CD4-positive, alpha-beta T cell (primary cell): ENCODE measurements at regions not wholly inside any gene's neighbourhood (a gene's known extent, or its start where the extent isn't known, plus 50 kb on each side); places are given as distances from the start of the nearest gene placed in this dataset.

Source experiments
- ATAC-seq: fragments of 200-7000 bp; cut with Tn5 transposase; one replicate; pipeline ENCODE4 v1.10.0; 2022; ENCODE audit warnings: mild to moderate bottlenecking; ENCODE audit not compliant: poor library complexity
- CTCF ChIA-PET: fragments of 350-600 bp; sonication (Branson Sonifier 250); formaldehyde crosslinking; loops from one replicate; lab custom pipeline; 2021; ENCODE audit warnings: antibody characterized with exemption, inconsistent platforms; lab: Charles Lee
- POLR2A ChIA-PET: fragments of 350-600 bp; sonication (Branson Sonifier 250); formaldehyde crosslinking; loops from one replicate; lab custom pipeline; 2021; ENCODE audit warnings: antibody characterized with exemption, inconsistent platforms; lab: Charles Lee
- DNase-seq, 14 experiments: peaks; one replicate each; pipeline ENCODE4 v3.0.0-alpha.2; 2013 to 2020; ENCODE audit warnings: mixed read lengths in 2 of 14
- H3K27ac ChIP-seq, 2 donors: one replicate each; pipeline versions ENCODE4 v1.5.1 to v1.7.0; 2013; ENCODE audit warnings: low read length in 2 of 2, low read depth in 1 of 2, mild to moderate bottlenecking in 1 of 2
- H3K27me3 ChIP-seq, 2 experiments: 1 replicate in 1 of 2; 2 replicates in 1 of 2; pipeline versions ENCODE4 v1.6.1 to v1.7.0; 2013; ENCODE audit warnings: low read length in 2 of 2, control low read depth in 1 of 2, mild to moderate bottlenecking in 1 of 2, moderate library complexity in 1 of 2; ENCODE audit not compliant: insufficient read depth in 2 of 2, control insufficient read depth in 1 of 2
- H3K36me3 ChIP-seq: one replicate; pipeline ENCODE4 v1.6.1; 2013; ENCODE audit warnings: low read length, control low read depth; ENCODE audit not compliant: insufficient read depth
- H3K4me1 ChIP-seq: one replicate; pipeline ENCODE4 v1.6.1; 2013; ENCODE audit warnings: low read length, control low read depth; ENCODE audit not compliant: insufficient read depth
- H3K4me3 ChIP-seq: one replicate; pipeline ENCODE4 v1.5.1; 2013; ENCODE audit warnings: mild to moderate bottlenecking, low read length, moderate library complexity
- H3K9me3 ChIP-seq, 2 experiments: 1 replicate in 1 of 2; 2 replicates in 1 of 2; pipeline versions ENCODE4 v1.6.1 to v1.7.0; 2013; ENCODE audit warnings: low read length in 2 of 2, mild to moderate bottlenecking in 2 of 2, control low read depth in 1 of 2, moderate library complexity in 1 of 2; ENCODE audit not compliant: control insufficient read depth in 1 of 2, insufficient read depth in 1 of 2
- H3K27ac Mint-ChIP-seq: one replicate; pipeline ENCODE4 v1.8.0; 2020; ENCODE audit warnings: mixed read lengths
- H3K27me3 Mint-ChIP-seq: one replicate; pipeline ENCODE4 v1.8.0; 2021; ENCODE audit warnings: mixed read lengths
- H3K36me3 Mint-ChIP-seq: one replicate; pipeline ENCODE4 v1.8.0; 2021; ENCODE audit warnings: low read depth, mixed read lengths
- H3K4me1 Mint-ChIP-seq: one replicate; pipeline ENCODE4 v1.8.0; 2021; ENCODE audit warnings: low read depth, mixed read lengths
- H3K4me3 Mint-ChIP-seq: one replicate; pipeline ENCODE4 v1.8.0; 2020; ENCODE audit warnings: mild to moderate bottlenecking, mixed read lengths
- H3K9me3 Mint-ChIP-seq: one replicate; pipeline ENCODE4 v1.8.0; 2020; ENCODE audit warnings: mixed read lengths
- intact Hi-C, 2 experiments: fragments of 100-400 bp; cut with DNase I in 1 of 2; cut with micrococcal nuclease in 1 of 2; formaldehyde crosslinking; loops; one replicate each; pipeline versions ENCODE4 v1.15.1 to v1.9.0; 2023 to 2025; cut with DNase I, micrococcal nuclease
- TF ChIP-seq, protein P1 (sequence below): fragments of 200-600 bp; IDR thresholded peaks from one replicate; pipeline ENCODE4 v1.8.0; 2022; ENCODE audit warnings: antibody characterized with exemption, mild to moderate bottlenecking

DNA sequence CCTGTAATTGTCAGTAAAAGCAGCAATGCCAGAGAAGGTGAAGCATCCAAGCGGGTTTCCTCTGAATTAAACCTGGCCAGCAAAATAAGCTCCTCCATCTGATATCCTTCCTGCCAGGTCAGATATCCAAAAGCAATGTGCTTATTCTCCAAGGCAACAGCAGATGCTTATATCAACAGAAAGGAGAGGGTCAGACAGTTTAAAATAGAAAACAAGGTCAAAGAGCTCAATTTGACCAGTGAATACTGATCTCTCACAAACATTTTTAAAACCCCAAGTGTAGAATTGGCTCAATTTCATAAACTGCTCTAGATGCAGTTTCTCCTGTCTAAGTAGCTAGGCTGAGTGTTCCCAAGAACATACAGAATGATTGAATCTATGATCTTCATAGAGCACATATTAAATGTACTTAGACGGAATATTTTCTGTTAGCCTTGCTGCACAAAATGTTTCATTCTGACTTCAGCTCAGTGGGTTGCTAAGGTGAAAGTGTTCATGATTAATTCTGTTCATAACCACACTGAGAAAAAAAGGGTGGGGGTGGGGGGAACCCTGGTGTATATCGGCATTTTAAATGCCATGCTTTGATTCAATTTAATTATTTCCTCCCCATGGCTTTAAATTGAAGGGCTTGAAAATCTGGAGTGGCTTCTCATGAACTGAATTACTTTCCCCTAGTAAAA lies 174.2 kb upstream of the ARHGAP20 start:
- Mint-ChIP-seq H3K9me3 (no peaks in the 10 kb centered on the region), H3K36me3 (no peaks in the 10 kb centered on the region), H3K4me1 (no peaks in the 10 kb centered on the region), H3K27me3 (no peaks in the 10 kb centered on the region), H3K27ac (no peak overlapping the region), H3K4me3 (no peak overlapping the region)
- ATAC-seq (no peak), DNase-seq (no peak)
- ChIA-PET POLR2A (no interaction called here), CTCF (no interaction called here)
- H3K27ac ChIP-seq: no peak overlapping the region
- intact Hi-C loops: no loop called here
- TF ChIP-seq, protein P1, sequence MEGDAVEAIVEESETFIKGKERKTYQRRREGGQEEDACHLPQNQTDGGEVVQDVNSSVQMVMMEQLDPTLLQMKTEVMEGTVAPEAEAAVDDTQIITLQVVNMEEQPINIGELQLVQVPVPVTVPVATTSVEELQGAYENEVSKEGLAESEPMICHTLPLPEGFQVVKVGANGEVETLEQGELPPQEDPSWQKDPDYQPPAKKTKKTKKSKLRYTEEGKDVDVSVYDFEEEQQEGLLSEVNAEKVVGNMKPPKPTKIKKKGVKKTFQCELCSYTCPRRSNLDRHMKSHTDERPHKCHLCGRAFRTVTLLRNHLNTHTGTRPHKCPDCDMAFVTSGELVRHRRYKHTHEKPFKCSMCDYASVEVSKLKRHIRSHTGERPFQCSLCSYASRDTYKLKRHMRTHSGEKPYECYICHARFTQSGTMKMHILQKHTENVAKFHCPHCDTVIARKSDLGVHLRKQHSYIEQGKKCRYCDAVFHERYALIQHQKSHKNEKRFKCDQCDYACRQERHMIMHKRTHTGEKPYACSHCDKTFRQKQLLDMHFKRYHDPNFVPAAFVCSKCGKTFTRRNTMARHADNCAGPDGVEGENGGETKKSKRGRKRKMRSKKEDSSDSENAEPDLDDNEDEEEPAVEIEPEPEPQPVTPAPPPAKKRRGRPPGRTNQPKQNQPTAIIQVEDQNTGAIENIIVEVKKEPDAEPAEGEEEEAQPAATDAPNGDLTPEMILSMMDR: no peak
- H3K36me3 ChIP-seq: no peaks in the 10 kb centered on the region
- H3K4me1 ChIP-seq: no peaks in the 10 kb centered on the region
- no peaks in the 10 kb centered on the region for H3K27me3 ChIP-seq
- no peaks in the 10 kb centered on the region for H3K9me3 ChIP-seq
- no peak overlapping the region for H3K4me3 ChIP-seq

DNA sequence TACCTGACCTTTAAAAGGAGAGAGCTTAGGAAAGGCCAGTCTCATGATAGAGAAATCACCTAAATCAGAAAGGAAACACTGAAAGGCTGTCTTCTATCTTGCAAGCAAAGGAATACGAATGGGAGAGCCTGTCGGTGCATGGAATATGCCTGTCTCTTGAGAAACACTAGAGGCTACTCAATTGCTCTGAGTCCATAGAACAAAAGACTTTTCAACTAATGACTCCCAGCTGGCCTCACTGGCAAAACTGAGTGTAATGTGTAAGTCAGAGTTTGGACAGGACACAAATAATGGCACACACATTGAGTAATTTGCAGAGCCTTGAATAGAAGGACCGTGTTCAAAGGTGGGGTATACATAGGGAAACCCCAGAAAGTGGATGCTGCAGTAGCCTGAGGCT lies 171.0 kb upstream of the ARHGAP20 start:
- CTCF ChIA-PET: no interaction called here
- Histone ChIP-seq H3K9me3 (no peaks in the 10 kb centered on the region), H3K36me3 (no peaks in the 10 kb centered on the region), H3K27ac (no peak overlapping the region), H3K4me1 (no peaks in the 10 kb centered on the region), H3K27me3 (no peaks in the 10 kb centered on the region), H3K4me3 (no peak overlapping the region)
- no peak overlapping the region for H3K27ac Mint-ChIP-seq
- DNase-seq: no peak
- no peak for ATAC-seq
- intact Hi-C loops: no loop called here
- TF ChIP-seq, protein P1: no peak
- H3K4me1 Mint-ChIP-seq: no peaks in the 10 kb centered on the region
- no peaks in the 10 kb centered on the region for H3K36me3 Mint-ChIP-seq
- POLR2A ChIA-PET: no interaction called here
- no peaks in the 10 kb centered on the region for H3K9me3 Mint-ChIP-seq
- no peaks in the 10 kb centered on the region for H3K27me3 Mint-ChIP-seq
- no peak overlapping the region for H3K4me3 Mint-ChIP-seq

DNA sequence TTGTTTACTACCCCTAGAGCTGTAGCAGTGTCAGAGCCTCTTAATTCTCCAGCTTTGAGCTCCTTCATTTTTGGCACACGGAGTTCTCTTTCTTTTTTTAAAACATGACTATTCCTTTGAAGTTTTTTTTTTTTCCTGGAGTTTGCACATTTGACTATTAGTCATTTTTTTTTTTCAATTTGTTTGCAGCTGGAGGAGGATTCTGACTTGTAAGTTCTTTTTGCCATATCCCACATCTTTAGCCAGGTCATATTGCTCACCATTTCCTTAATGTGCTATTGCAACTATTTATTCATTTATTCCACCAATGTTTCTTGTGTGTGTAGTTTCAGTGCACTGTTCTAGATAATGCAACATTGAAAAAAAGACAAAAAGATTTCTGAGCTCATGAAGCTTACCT lies 166.3 kb upstream of the ARHGAP20 start:
- Histone ChIP-seq H3K9me3 (no peaks in the 10 kb centered on the region), H3K27me3 (no peaks in the 10 kb centered on the region), H3K4me1 (no peaks in the 10 kb centered on the region), H3K27ac (no peak overlapping the region), H3K4me3 (no peak overlapping the region), H3K36me3 (no peaks in the 10 kb centered on the region)
- no peak for DNase-seq
- Mint-ChIP-seq H3K27ac (no peak overlapping the region), H3K9me3 (no peaks in the 10 kb centered on the region), H3K4me3 (no peak overlapping the region), H3K27me3 (no peaks in the 10 kb centered on the region), H3K36me3 (no peaks in the 10 kb centered on the region), H3K4me1 (no peaks in the 10 kb centered on the region)
- POLR2A ChIA-PET: interaction anchor here (0.6 kb wide), 1 partner anchor 490 kb away, joined by 3 read pairs; no protein-coding TSS in a partner anchor
- intact Hi-C loops: no loop called here
- CTCF ChIA-PET: no interaction called here
- TF ChIP-seq, protein P1: no peak
- ATAC-seq: no peak
